GM12878 (cell line): ENCODE measurements at regions not wholly inside any gene's neighbourhood (a gene's known extent, or its start where the extent isn't known, plus 50 kb on each side); places are given as distances from the start of the nearest gene placed in this dataset.
"Not testable (repeated sequence)": the region's sequence is repeated elsewhere in the genome, so short reads cannot be mapped to it uniquely, and the experiment has no call there.

ENCODE experiments used
- ATAC-seq: fragments of 200-7000 bp; cut with Tn5 transposase; 3 replicates; pipeline ENCODE4 v1.9.1; 2020; ENCODE audit warnings: mild to moderate bottlenecking, moderate library complexity
- BruUV-seq: library from RNA; stranded (reverse); fragments of 400-500 nt; replicated peaks from 2 replicates; lab custom pipeline; 2021; lab: Mats Ljungman, UMichigan
- CTCF ChIA-PET: fragments of 300-600 bp; sonication (Branson Sonifier 250); formaldehyde crosslinking; extraction: SDS; loops from one replicate; lab custom pipeline; 2021; ENCODE audit warnings: inconsistent platforms; lab: Yijun Ruan, JAX
- POLR2A ChIA-PET: fragments of 350-600 bp; formaldehyde crosslinking; extraction: SDS; loops from one replicate; lab custom pipeline; 2021; ENCODE audit warnings: inconsistent platforms; lab: Charles Lee
- RAD21 ChIA-PET: fragments of 300-600 bp; sonication (Branson Sonifier 250); formaldehyde crosslinking; loops from one replicate; lab custom pipeline; 2023; ENCODE audit warnings: antibody characterized with exemption; ENCODE audit not compliant: unreplicated experiment; lab: Charles Lee
- SMC1A ChIA-PET: fragments of 300-600 bp; sonication (Branson Sonifier 250); formaldehyde crosslinking; loops from one replicate; lab custom pipeline; 2023; ENCODE audit not compliant: unreplicated experiment, uncharacterized antibody; lab: Charles Lee
- DNase-seq: peaks from one replicate; pipeline ENCODE4 v3.0.0-alpha.2; 2011; ENCODE audit warnings: low read depth, low spot score
- FAIRE-seq: peaks from 3 replicates; lab custom pipeline; 2011; peaks lifted over from hg19 to GRCh38; lab: Jason Lieb, UNC
- H2AFZ ChIP-seq: 2 replicates; pipeline ENCODE4 v1.6.0; 2011; ENCODE audit warnings: low read depth, low read length, control low read depth; ENCODE audit not compliant: control insufficient read depth
- H3K27ac ChIP-seq: 2 replicates; pipeline ENCODE4 v1.5.1; 2011; ENCODE audit warnings: control low read depth; ENCODE audit not compliant: control insufficient read depth, insufficient read depth
- H3K27me3 ChIP-seq, 2 experiments: replicated peaks in 1 of 2; 2 replicates each; pipeline versions ENCODE4 v1.6.0 to v1.6.1; 2011; ENCODE audit warnings: low read length in 1 of 2; ENCODE audit not compliant: control insufficient read depth in 2 of 2, insufficient read depth in 2 of 2
- H3K36me3 ChIP-seq, 2 experiments: 2 replicates each; pipeline ENCODE4 v1.5.1; 2011; ENCODE audit warnings: low read length in 1 of 2; ENCODE audit not compliant: control insufficient read depth in 2 of 2, insufficient read depth in 2 of 2
- H3K4me1 ChIP-seq: 2 replicates; pipeline ENCODE4 v1.6.1; 2011; ENCODE audit warnings: mild to moderate bottlenecking, low read length, moderate library complexity, mixed read lengths; ENCODE audit not compliant: control insufficient read depth, insufficient read depth
- H3K4me2 ChIP-seq: 2 replicates; pipeline ENCODE4 v1.6.0; 2011; ENCODE audit warnings: control low read depth; ENCODE audit not compliant: control insufficient read depth, insufficient read depth
- H3K4me3 ChIP-seq: fragments of 200-600 bp; sonication (generic); 2 replicates; pipeline ENCODE4 v1.5.1; 2016
- H3K79me2 ChIP-seq: 2 replicates; pipeline ENCODE4 v1.6.0; 2011; ENCODE audit warnings: low read length; ENCODE audit not compliant: control insufficient read depth, insufficient read depth
- H3K9ac ChIP-seq: 2 replicates; pipeline ENCODE4 v1.8.0; 2011; ENCODE audit warnings: low read length, control low read depth, mixed read lengths; ENCODE audit not compliant: control insufficient read depth, insufficient read depth
- H3K9me3 ChIP-seq: replicated peaks from 3 replicates; pipeline ENCODE4 v1.5.1; 2011; ENCODE audit warnings: mild to moderate bottlenecking, low read length; ENCODE audit not compliant: control insufficient read depth, insufficient read depth
- H4K20me1 ChIP-seq: 2 replicates; pipeline ENCODE4 v1.6.0; 2011; ENCODE audit not compliant: control insufficient read depth, insufficient read depth
- ATF7 ChIP-seq: fragments of 450-650 bp; IDR thresholded peaks from 2 replicates; pipeline ENCODE4 v1.6.1; 2016; ENCODE audit warnings: low read depth, mild to moderate bottlenecking
- CHD2 ChIP-seq: IDR thresholded peaks from 2 replicates; pipeline ENCODE4 v1.6.1; 2011; ENCODE audit warnings: low read depth, low read length, improper control_type of control experiment, borderline replicate concordance
- MEF2A ChIP-seq: IDR thresholded peaks from 2 replicates; pipeline ENCODE4 v1.6.1; 2011; ENCODE audit warnings: low read depth, mild to moderate bottlenecking, low read length, moderate library complexity; ENCODE audit not compliant: insufficient read depth
- NFYB ChIP-seq: IDR thresholded peaks from 2 replicates; pipeline ENCODE4 v1.6.1; 2011; ENCODE audit warnings: low read depth, mild to moderate bottlenecking, low read length, improper control_type of control experiment, moderate library complexity; ENCODE audit not compliant: insufficient read depth
- YBX1 ChIP-seq: fragments of 450-650 bp; IDR thresholded peaks from 2 replicates; pipeline ENCODE4 v1.6.1; 2016; ENCODE audit warnings: antibody characterized with exemption
- WGBS: methylation state at CpG from one replicate; pipeline ENCODE4 v1.1.6; 2016; ENCODE audit warnings: low lambda C conversion rate; ENCODE audit not compliant: insufficient replicate concordance, insufficient coverage; ENCODE audit errors: missing lambda C conversion rate; 5-methylcytosine and 5-hydroxymethylcytosine counted together
- in situ Hi-C: fragments of 300-500 bp; cut with MboI; formaldehyde crosslinking; loops from 9 replicates; pipeline ENCODE4 v1.14.3; 2018; ENCODE audit warnings: mixed read lengths
- intact Hi-C: fragments of 100-400 bp; cut with micrococcal nuclease; formaldehyde crosslinking; loops from one replicate; pipeline ENCODE4 v1.14.2; 2022; ENCODE audit not compliant: unreplicated experiment
- TF ChIP-seq, protein P1 (sequence below): IDR thresholded peaks from 2 replicates; pipeline ENCODE4 v1.6.1; 2012; ENCODE audit warnings: low read length, inconsistent platforms

DNA sequence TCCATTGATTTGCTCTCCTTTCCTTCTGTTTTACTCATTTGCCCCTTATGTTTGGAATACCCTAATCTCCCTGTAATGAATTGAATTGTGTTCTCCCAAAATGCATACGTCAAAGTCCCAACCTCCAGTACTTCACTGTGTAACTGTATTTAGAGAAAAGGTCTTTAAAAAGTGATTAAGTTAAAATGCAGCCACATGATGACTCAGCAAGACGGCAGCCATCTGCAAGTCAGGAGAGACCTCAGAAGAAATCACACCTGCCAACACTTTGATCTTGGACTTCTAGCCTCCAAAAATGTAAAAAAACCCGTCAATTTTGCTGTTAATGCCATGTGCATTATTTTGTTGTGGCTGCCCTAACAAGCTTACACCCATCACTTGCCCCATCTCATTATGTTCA lies 85.3 kb upstream of the PCLO start (continued):
- TF ChIP-seq ATF7 (no peak), YBX1 (no peak), MEF2A (no peak), CHD2 (no peak), NFYB (no peak)
- TF ChIP-seq, protein P1, sequence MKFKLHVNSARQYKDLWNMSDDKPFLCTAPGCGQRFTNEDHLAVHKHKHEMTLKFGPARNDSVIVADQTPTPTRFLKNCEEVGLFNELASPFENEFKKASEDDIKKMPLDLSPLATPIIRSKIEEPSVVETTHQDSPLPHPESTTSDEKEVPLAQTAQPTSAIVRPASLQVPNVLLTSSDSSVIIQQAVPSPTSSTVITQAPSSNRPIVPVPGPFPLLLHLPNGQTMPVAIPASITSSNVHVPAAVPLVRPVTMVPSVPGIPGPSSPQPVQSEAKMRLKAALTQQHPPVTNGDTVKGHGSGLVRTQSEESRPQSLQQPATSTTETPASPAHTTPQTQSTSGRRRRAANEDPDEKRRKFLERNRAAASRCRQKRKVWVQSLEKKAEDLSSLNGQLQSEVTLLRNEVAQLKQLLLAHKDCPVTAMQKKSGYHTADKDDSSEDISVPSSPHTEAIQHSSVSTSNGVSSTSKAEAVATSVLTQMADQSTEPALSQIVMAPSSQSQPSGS = no peak

DNA sequence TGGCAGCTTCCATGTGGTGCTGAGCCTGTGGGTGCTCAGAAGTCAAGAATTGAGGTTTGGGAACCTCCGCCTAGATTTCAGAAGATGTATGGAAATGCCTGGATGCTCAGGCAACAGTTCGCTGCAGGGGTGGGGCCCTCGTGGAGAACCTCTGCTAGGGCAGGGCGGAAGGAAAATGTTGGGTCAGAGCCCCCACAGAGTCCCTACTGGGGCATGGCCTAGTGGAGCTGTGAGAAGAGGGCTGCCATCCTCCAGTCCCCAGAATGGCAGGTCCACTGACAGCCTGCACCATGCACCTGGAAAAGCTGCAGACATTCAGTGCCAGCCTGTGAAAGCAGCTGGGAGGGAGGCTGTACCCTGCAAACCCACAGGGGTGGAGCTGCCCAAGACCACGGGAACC lies 56.5 kb upstream of the PCLO start:
- in situ Hi-C loops, BruUV-seq, H3K79me2 ChIP-seq, H3K4me2 ChIP-seq, DNase-seq, H4K20me1 ChIP-seq, H3K9ac ChIP-seq, SMC1A ChIA-PET, RAD21 ChIA-PET, H2AFZ ChIP-seq, H3K27me3 ChIP-seq, H3K4me3 ChIP-seq, H3K9me3 ChIP-seq, intact Hi-C loops, ATAC-seq, POLR2A ChIA-PET, H3K4me1 ChIP-seq, FAIRE-seq, H3K27ac ChIP-seq, H3K36me3 ChIP-seq, CTCF ChIA-PET: not testable (repeated sequence)
- 8% methylated on average over 5 of the region's 5 CpGs for WGBS
